HG02885 (cell line): ENCODE measurements at regions not wholly inside any gene's neighbourhood (a gene's known extent, or its start where the extent isn't known, plus 50 kb on each side); places are given as distances from the start of the nearest gene placed in this dataset.
"Not testable (repeated sequence)": the region's sequence is repeated elsewhere in the genome, so short reads cannot be mapped to it uniquely, and the experiment has no call there.

Experiments used
- ATAC-seq: cut with Tn5 transposase; IDR thresholded peaks from one replicate; pipeline ENCODE4 v1.9.1; 2021; ENCODE audit warnings: mild to moderate bottlenecking; ENCODE audit not compliant: unreplicated experiment, poor library complexity

GRCh38 chr6:4439159-4439558 is 303.8 kb upstream of the ECI2 start:
- no peak for ATAC-seq

- no peak for ATAC-seq
Measured at GRCh38 chr6:4437342-4437741, 302.0 kb upstream of the ECI2 start.

GRCh38 chr6:4435981-4436445 is 300.6 kb upstream of the ECI2 start:
- no peak for ATAC-seq

GRCh38 chr6:4434655-4435054 is 299.3 kb upstream of the ECI2 start:
- no peak for ATAC-seq

GRCh38 chr6:4433199-4433598 is 297.8 kb upstream of the ECI2 start:
- ATAC-seq = no peak

GRCh38 chr6:4426968-4427367 is 291.6 kb upstream of the ECI2 start:
- ATAC-seq = no peak

GRCh38 chr6:4421837-4422236 is 286.5 kb upstream of the ECI2 start:
- ATAC-seq = no peak

- ATAC-seq = no peak
Measured at GRCh38 chr6:4420160-4420865, 284.9 kb upstream of the ECI2 start.

- ATAC-seq = no peak
Measured at GRCh38 chr6:4415549-4415948, 280.2 kb upstream of the ECI2 start.

- ATAC-seq = not testable (repeated sequence)
Measured at GRCh38 chr6:4414078-4414477, 278.7 kb upstream of the ECI2 start.

- ATAC-seq = no peak
Measured at GRCh38 chr6:4413073-4413472, 277.7 kb upstream of the ECI2 start.

- ATAC-seq = no peak
Measured at GRCh38 chr6:4412488-4412887, 277.1 kb upstream of the ECI2 start.

- ATAC-seq = no peak
Measured at GRCh38 chr6:4412077-4412476, 276.7 kb upstream of the ECI2 start.

- peak; percentile 91 for ATAC-seq
Measured at GRCh38 chr6:4407710-4408109, 272.3 kb upstream of the ECI2 start.

- ATAC-seq = no peak
Measured at GRCh38 chr6:4405621-4406212, 270.3 kb upstream of the ECI2 start.

GRCh38 chr6:4404415-4404814 is 269.0 kb upstream of the ECI2 start:
- no peak for ATAC-seq

GRCh38 chr6:4403828-4404227 is 268.5 kb upstream of the ECI2 start:
- ATAC-seq = no peak

GRCh38 chr6:4403023-4403752 is 267.8 kb upstream of the ECI2 start:
- no peak for ATAC-seq

GRCh38 chr6:4402477-4402976 is 267.2 kb upstream of the ECI2 start:
- ATAC-seq = no peak

GRCh38 chr6:4401408-4402368 is 266.3 kb upstream of the ECI2 start:
- ATAC-seq = no peak
